OCI-LY1 (cell line): ENCODE measurements at regions not wholly inside any gene's neighbourhood (a gene's known extent, or its start where the extent isn't known, plus 50 kb on each side); places are given as distances from the start of the nearest gene placed in this dataset.

Source experiments
- H2AFZ ChIP-seq: fragments of 200-600 bp; sonication (generic), shearing (Covaris generic); 2 replicates; pipeline ENCODE4 v1.6.0; 2014; ENCODE audit warnings: antibody characterized with exemption, mild to moderate bottlenecking, low read length
- H3F3A ChIP-seq: fragments of 200-600 bp; sonication (generic), shearing (Covaris generic); 2 replicates; pipeline ENCODE4 v1.6.0; 2014; ENCODE audit warnings: mild to moderate bottlenecking, antibody characterized with exemption, low read length, moderate library complexity; ENCODE audit not compliant: insufficient read depth
- H3K27ac ChIP-seq: fragments of 200-600 bp; sonication (generic); 2 replicates; pipeline ENCODE4 v1.5.1; 2014; ENCODE audit warnings: low read length, mixed run types, mild to moderate bottlenecking, low read depth; ENCODE audit not compliant: poor library complexity, severe bottlenecking
- H3K27me3 ChIP-seq: fragments of 200-600 bp; sonication (generic); 2 replicates; pipeline ENCODE4 v1.6.0; 2014; ENCODE audit warnings: antibody characterized with exemption, mild to moderate bottlenecking, low read length, moderate library complexity; ENCODE audit not compliant: insufficient read depth
- H3K36me3 ChIP-seq: fragments of 200-600 bp; sonication (generic); 2 replicates; pipeline ENCODE4 v1.6.1; 2014; ENCODE audit warnings: mild to moderate bottlenecking, antibody characterized with exemption, low read length, moderate library complexity, mixed read lengths; ENCODE audit not compliant: insufficient read depth
- H3K4me1 ChIP-seq: fragments of 200-600 bp; sonication (generic); 2 replicates; pipeline ENCODE4 v1.5.1; 2014; ENCODE audit warnings: mild to moderate bottlenecking, low read length, moderate library complexity; ENCODE audit not compliant: insufficient read depth, severe bottlenecking
- H3K4me2 ChIP-seq: fragments of 200-600 bp; sonication (generic), shearing (Covaris generic); 2 replicates; pipeline ENCODE4 v1.6.1; 2014; ENCODE audit warnings: low read length
- H3K4me3 ChIP-seq: fragments of 200-600 bp; sonication (generic); 2 replicates; pipeline ENCODE4 v1.5.1; 2014; ENCODE audit warnings: low read length, low read depth, mild to moderate bottlenecking, mixed read lengths; ENCODE audit not compliant: poor library complexity, severe bottlenecking
- H3K79me2 ChIP-seq: fragments of 200-600 bp; shearing (Covaris generic); 2 replicates; pipeline ENCODE4 v1.6.1; 2016; ENCODE audit warnings: mixed run types, low read length, mixed read lengths; ENCODE audit not compliant: insufficient read depth
- H3K9ac ChIP-seq: fragments of 200-600 bp; sonication (generic), shearing (Covaris generic); 2 replicates; pipeline ENCODE4 v1.6.1; 2014; ENCODE audit warnings: mild to moderate bottlenecking, low read length, mixed read lengths
- H3K9me2 ChIP-seq: fragments of 200-600 bp; sonication (generic), shearing (Covaris generic); 2 replicates; pipeline ENCODE4 v1.6.1; 2014; ENCODE audit warnings: low read depth, mild to moderate bottlenecking, low read length, mixed read lengths
- H3K9me3 ChIP-seq: fragments of 200-600 bp; shearing (Covaris generic); 2 replicates; pipeline ENCODE4 v1.6.1; 2014; ENCODE audit warnings: low read length, mixed read lengths
- H4K20me1 ChIP-seq: fragments of 200-600 bp; sonication (generic), shearing (Covaris generic); 2 replicates; pipeline ENCODE4 v1.6.0; 2016; ENCODE audit warnings: mild to moderate bottlenecking, low read length; ENCODE audit not compliant: insufficient read depth
- EZH2 ChIP-seq: fragments of 200-600 bp; sonication (generic), shearing (Covaris generic); IDR thresholded peaks from 2 replicates; pipeline ENCODE4 v1.8.0; 2017; ENCODE audit warnings: borderline replicate concordance, mixed run types, mild to moderate bottlenecking, antibody characterized with exemption, low read length, moderate library complexity, mixed read lengths
- TF ChIP-seq, protein P1 (sequence below): fragments of 200-600 bp; sonication (generic), shearing (Covaris generic); IDR thresholded peaks from 2 replicates; pipeline ENCODE4 v1.5.1; 2017; ENCODE audit warnings: mild to moderate bottlenecking, antibody characterized with exemption, low read length, moderate library complexity, mixed read lengths

GRCh38 chr6:43887906-43888683 lies 118.1 kb downstream of the VEGFA start:
- no peak overlapping the region for H2AFZ ChIP-seq
- no peaks in the 10 kb centered on the region for H3K9me3 ChIP-seq
- H3K9ac ChIP-seq, result no peak overlapping the region
- no peaks in the 10 kb centered on the region for H3K9me2 ChIP-seq
- H3K27ac ChIP-seq, result no peak overlapping the region
- no peak overlapping the region for H3K4me2 ChIP-seq
- no peaks in the 10 kb centered on the region for H3K79me2 ChIP-seq
- no peaks in the 10 kb centered on the region for H3K27me3 ChIP-seq
- no peaks in the 10 kb centered on the region for H3K4me1 ChIP-seq
- H3F3A ChIP-seq, result no peaks in the 10 kb centered on the region
- no peak for TF ChIP-seq EZH2
- no peak overlapping the region for H3K4me3 ChIP-seq
- H3K36me3 ChIP-seq, result no peaks in the 10 kb centered on the region
- H4K20me1 ChIP-seq, result no peaks in the 10 kb centered on the region

DNA sequence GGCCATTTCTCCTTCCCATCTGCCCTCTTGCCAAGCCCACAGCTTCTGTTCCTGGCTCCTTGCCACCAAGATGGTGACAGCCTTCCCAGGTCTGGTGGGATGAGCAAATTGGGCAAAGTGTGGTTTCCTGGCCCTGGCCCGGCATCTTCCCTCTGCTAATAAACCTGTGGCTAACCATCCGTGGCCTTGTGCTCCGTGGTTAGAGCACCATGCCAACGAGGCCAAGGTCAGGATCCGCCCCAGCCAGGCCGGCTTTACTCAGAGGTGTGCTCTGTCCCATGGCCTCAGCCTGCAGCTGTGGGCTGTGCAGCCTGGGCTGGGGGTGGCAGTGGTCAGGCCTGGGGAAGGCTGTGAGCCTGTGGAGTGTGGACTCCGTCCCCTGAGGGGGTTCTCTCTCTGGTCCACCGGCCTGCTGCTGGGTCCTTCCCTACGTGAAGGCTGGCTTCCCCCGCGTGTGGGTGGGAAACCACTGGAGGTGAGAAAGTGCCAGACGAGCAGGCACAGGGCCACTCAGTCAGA lies 117.4 kb downstream of the VEGFA start:
- H3K27ac ChIP-seq, result no peak overlapping the region
- H3K9ac ChIP-seq, result no peak overlapping the region
- no peaks in the 10 kb centered on the region for H3K4me1 ChIP-seq
- no peaks in the 10 kb centered on the region for H4K20me1 ChIP-seq
- no peaks in the 10 kb centered on the region for H3K9me2 ChIP-seq
- no peaks in the 10 kb centered on the region for H3F3A ChIP-seq
- H3K9me3 ChIP-seq, result no peaks in the 10 kb centered on the region
- no peak overlapping the region for H3K4me2 ChIP-seq
- no peaks in the 10 kb centered on the region for H3K79me2 ChIP-seq
- H3K36me3 ChIP-seq, result no peaks in the 10 kb centered on the region
- no peak overlapping the region for H3K4me3 ChIP-seq
- H2AFZ ChIP-seq, result no peak overlapping the region
- TF ChIP-seq EZH2, result no peak
- TF ChIP-seq, protein P1, sequence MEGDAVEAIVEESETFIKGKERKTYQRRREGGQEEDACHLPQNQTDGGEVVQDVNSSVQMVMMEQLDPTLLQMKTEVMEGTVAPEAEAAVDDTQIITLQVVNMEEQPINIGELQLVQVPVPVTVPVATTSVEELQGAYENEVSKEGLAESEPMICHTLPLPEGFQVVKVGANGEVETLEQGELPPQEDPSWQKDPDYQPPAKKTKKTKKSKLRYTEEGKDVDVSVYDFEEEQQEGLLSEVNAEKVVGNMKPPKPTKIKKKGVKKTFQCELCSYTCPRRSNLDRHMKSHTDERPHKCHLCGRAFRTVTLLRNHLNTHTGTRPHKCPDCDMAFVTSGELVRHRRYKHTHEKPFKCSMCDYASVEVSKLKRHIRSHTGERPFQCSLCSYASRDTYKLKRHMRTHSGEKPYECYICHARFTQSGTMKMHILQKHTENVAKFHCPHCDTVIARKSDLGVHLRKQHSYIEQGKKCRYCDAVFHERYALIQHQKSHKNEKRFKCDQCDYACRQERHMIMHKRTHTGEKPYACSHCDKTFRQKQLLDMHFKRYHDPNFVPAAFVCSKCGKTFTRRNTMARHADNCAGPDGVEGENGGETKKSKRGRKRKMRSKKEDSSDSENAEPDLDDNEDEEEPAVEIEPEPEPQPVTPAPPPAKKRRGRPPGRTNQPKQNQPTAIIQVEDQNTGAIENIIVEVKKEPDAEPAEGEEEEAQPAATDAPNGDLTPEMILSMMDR, result no peak
- H3K27me3 ChIP-seq, result no peaks in the 10 kb centered on the region

- Histone ChIP-seq H3K4me1 (no peaks in the 10 kb centered on the region), H3K9ac (no peak overlapping the region), H3K27ac (no peak overlapping the region), H2AFZ (no peak overlapping the region), H3K4me2 (no peak overlapping the region), H3K27me3 (no peaks in the 10 kb centered on the region), H3K79me2 (no peaks in the 10 kb centered on the region), H3K36me3 (no peaks in the 10 kb centered on the region), H4K20me1 (no peaks in the 10 kb centered on the region), H3K4me3 (no peak overlapping the region), H3K9me2 (no peaks in the 10 kb centered on the region), H3F3A (no peaks in the 10 kb centered on the region), H3K9me3 (no peaks in the 10 kb centered on the region)
- no peak for TF ChIP-seq EZH2
- TF ChIP-seq, protein P1, result no peak
Observed at GRCh38 chr6:43886717-43887339, 116.8 kb downstream of the VEGFA start.
